Gastroesophageal sphincter (tissue), 4 donors: ENCODE measurements at regions not wholly inside any gene's neighbourhood (a gene's known extent, or its start where the extent isn't known, plus 50 kb on each side); places are given as distances from the start of the nearest gene placed in this dataset.
A peak's percentile ranks its signal among the peaks of the same experiment; 100 is the strongest.

Source experiments
- ATAC-seq: fragments of 150-250 bp; one replicate; pipeline ENCODE4 v1.9.1; 2016; ENCODE audit warnings: mild to moderate bottlenecking, moderate library complexity
- H3K27ac ChIP-seq, 4 donors: fragments of 200-600 bp; sonication (generic) in 3 of 4; 1 replicate in 3 of 4; 2 replicates in 1 of 4; pipeline ENCODE4 v1.5.1; 2016 to 2019
- H3K27me3 ChIP-seq: fragments of 200-600 bp; sonication (generic); one replicate; pipeline ENCODE4 v1.5.1; 2019
- H3K36me3 ChIP-seq, 2 donors: fragments of 200-600 bp; sonication (generic); one replicate each; pipeline ENCODE4 v1.5.1; 2019; ENCODE audit warnings: control low read depth in 1 of 2
- H3K4me1 ChIP-seq, 3 donors: fragments of 200-600 bp; sonication (generic); 1 replicate in 2 of 3; 2 replicates in 1 of 3; pipeline ENCODE4 v1.5.1; 2016 to 2019; ENCODE audit warnings: control low read depth in 2 of 3
- H3K4me3 ChIP-seq, 2 donors: fragments of 200-600 bp; sonication (generic); one replicate each; pipeline ENCODE4 v1.5.1; 2019; ENCODE audit warnings: mild to moderate bottlenecking in 1 of 2, moderate library complexity in 1 of 2
- H3K9me3 ChIP-seq, 3 donors: fragments of 200-600 bp; sonication (generic); one replicate each; pipeline ENCODE4 v1.5.1; 2017 to 2019; ENCODE audit warnings: control low read depth in 2 of 3
- EP300 ChIP-seq: sonication (generic); formaldehyde crosslinking; IDR thresholded peaks from one replicate; pipeline ENCODE4 v1.6.1; 2017; ENCODE audit warnings: antibody characterized with exemption, mild to moderate bottlenecking
- POLR2A ChIP-seq, 2 donors: fragments of 450-650 bp; IDR thresholded peaks; one replicate each; pipeline ENCODE4 v1.6.1; 2017; ENCODE audit warnings: antibody characterized with exemption in 2 of 2, mild to moderate bottlenecking in 2 of 2, moderate library complexity in 1 of 2
- POLR2AphosphoS5 ChIP-seq: sonication (generic); formaldehyde crosslinking; IDR thresholded peaks from one replicate; pipeline ENCODE4 v1.6.1; 2017; ENCODE audit warnings: antibody characterized with exemption
- WGBS, 2 donors: methylation state at CpG; one replicate each; pipeline ENCODE4 v1.1.5; 2018; ENCODE audit warnings: low coverage in 1 of 2; 5-methylcytosine and 5-hydroxymethylcytosine counted together
- TF ChIP-seq, protein P1 (sequence below), 4 experiments: fragments of 200-600 bp in 2 of 4; fragments of 450-650 bp in 2 of 4; sonication (generic) in 1 of 4; IDR thresholded peaks; one replicate each; pipeline ENCODE4 v1.5.1; 2017 to 2019; ENCODE audit warnings: antibody characterized with exemption in 4 of 4, mild to moderate bottlenecking in 2 of 4, moderate library complexity in 2 of 4

DNA sequence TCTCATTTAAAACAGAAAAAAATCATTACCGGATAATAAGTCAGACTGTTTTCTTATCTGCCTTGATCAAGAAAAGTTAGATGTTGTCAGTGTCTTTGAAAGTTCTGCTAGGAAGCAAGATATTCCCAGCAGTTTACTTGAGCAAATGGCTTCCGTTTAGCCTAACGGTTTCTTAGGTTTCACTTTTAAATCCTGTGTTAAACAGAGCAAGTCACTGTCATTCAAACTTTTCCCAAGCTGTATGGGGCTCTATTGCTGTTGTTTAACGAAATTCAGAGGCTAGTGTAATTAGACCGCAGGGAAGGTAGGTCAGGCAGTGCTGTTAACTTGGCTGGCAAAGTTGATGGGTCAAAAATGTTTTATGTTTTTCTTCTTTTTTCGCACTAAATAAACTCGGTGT lies 80.3 kb upstream of the NEIL3 start:
- TF ChIP-seq, protein P1, sequence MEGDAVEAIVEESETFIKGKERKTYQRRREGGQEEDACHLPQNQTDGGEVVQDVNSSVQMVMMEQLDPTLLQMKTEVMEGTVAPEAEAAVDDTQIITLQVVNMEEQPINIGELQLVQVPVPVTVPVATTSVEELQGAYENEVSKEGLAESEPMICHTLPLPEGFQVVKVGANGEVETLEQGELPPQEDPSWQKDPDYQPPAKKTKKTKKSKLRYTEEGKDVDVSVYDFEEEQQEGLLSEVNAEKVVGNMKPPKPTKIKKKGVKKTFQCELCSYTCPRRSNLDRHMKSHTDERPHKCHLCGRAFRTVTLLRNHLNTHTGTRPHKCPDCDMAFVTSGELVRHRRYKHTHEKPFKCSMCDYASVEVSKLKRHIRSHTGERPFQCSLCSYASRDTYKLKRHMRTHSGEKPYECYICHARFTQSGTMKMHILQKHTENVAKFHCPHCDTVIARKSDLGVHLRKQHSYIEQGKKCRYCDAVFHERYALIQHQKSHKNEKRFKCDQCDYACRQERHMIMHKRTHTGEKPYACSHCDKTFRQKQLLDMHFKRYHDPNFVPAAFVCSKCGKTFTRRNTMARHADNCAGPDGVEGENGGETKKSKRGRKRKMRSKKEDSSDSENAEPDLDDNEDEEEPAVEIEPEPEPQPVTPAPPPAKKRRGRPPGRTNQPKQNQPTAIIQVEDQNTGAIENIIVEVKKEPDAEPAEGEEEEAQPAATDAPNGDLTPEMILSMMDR (IDR thresholded peaks at IDR 0.05) = no peak
- TF ChIP-seq EP300 = no peak
- no peaks in the 10 kb centered on the region for H3K36me3 ChIP-seq
- H3K4me3 ChIP-seq = peak overlapping the region; percentile 25 to 27
- no peaks in the 10 kb centered on the region for H3K27me3 ChIP-seq
- H3K4me1 ChIP-seq = peaks cover 0 to 4% (median 0%) of the 10 kb centered on the region in 3 donors
- no peak for ATAC-seq
- H3K27ac ChIP-seq = no peak overlapping the region
- WGBS, 2 donors = 26 to 32% methylated on average over 7 of the region's 7 CpGs
- H3K9me3 ChIP-seq = no peaks in the 10 kb centered on the region

DNA sequence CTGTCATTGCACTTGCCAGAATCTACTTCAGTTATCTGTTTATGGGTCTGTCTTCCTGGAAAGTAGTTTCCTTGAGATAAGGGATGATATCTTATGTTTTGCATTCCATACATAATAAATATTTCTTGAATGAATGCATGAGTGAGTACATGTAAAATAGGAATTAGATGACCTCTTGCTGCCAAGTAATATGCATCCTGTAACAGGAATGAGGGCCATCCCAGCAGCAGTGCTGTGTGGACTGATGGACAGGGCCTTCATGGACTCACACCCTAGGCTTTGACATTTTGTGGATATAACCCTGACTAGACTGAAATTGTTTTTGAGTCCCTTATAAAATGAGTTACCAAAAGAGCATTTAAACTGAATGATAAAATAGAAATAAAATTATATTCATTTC lies 77.2 kb upstream of the NEIL3 start:
- no peak overlapping the region for H3K4me3 ChIP-seq
- no peak for TF ChIP-seq POLR2AphosphoS5
- ATAC-seq = no peak

DNA sequence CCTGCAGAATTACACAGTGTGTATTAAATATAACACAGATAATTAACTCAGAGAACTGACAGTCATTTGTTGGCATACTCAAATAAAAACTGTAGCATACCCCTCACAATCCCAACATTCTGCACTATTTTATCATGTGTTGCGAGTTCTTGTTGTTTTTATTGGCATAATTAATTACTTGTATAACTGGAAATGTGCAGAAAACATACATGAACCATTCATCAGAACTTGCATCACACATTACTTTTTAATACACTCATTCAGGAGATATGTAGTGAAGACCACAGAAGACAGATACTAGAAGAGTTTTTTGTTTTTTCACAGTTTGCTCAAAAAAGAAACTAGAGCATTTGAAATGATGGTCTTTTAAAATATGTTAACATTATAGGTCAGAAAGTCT lies 74.6 kb upstream of the NEIL3 start:
- TF ChIP-seq POLR2AphosphoS5 (no peak), EP300 (no peak), POLR2A (IDR thresholded peaks at IDR 0.05) (no peak)
- TF ChIP-seq, protein P1 (IDR thresholded peaks at IDR 0.05) = no peak
- Histone ChIP-seq H3K4me3 (no peak overlapping the region), H3K27me3 (no peaks in the 10 kb centered on the region), H3K4me1 (no peaks in the 10 kb centered on the region), H3K27ac (no peak overlapping the region), H3K36me3 (no peaks in the 10 kb centered on the region), H3K9me3 (no peaks in the 10 kb centered on the region)
- WGBS, 2 donors = 73 to 86% methylated on average over 1 of the region's 1 CpG
- no peak for ATAC-seq

More for the DNA sequence above, 77.2 kb upstream of the NEIL3 start:
- H3K27me3 ChIP-seq = no peaks in the 10 kb centered on the region
- no peak overlapping the region for H3K27ac ChIP-seq
- H3K36me3 ChIP-seq = no peaks in the 10 kb centered on the region
- H3K4me1 ChIP-seq = peaks cover 0 to 4% (median 0%) of the 10 kb centered on the region in 3 donors
- no peaks in the 10 kb centered on the region for H3K9me3 ChIP-seq

DNA sequence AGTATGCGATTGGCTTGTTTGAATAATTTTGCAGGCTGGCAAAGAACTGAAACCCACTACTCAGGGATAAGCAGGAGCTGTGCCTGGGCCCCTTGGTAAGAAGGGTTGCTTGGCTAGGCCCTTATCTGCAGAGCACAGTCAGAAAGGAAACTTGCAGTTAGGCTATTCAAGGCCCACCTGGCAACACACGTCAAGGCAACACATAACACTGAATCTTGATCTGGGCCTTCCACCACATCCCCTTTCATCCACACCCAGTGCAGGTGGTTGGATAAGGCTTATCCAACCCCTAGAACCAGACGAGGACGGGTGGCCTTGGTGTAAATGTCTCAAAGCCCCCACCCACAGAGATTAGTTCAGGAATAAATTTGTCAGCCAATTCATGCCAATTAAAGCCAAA lies 72.8 kb upstream of the NEIL3 start:
- no peak overlapping the region for H3K4me3 ChIP-seq
- 94% methylated on average over 2 to 4 of the region's 4 CpGs for WGBS, 2 donors
- no peaks in the 10 kb centered on the region for H3K4me1 ChIP-seq
- TF ChIP-seq, protein P1 (IDR thresholded peaks at IDR 0.05) = no peak
- TF ChIP-seq EP300 = no peak
- TF ChIP-seq POLR2A (IDR thresholded peaks at IDR 0.05) = no peak
- no peak for TF ChIP-seq POLR2AphosphoS5
- ATAC-seq = no peak
- H3K27ac ChIP-seq = no peak overlapping the region
- H3K27me3 ChIP-seq = no peaks in the 10 kb centered on the region
- H3K9me3 ChIP-seq = no peaks in the 10 kb centered on the region
- no peaks in the 10 kb centered on the region for H3K36me3 ChIP-seq

DNA sequence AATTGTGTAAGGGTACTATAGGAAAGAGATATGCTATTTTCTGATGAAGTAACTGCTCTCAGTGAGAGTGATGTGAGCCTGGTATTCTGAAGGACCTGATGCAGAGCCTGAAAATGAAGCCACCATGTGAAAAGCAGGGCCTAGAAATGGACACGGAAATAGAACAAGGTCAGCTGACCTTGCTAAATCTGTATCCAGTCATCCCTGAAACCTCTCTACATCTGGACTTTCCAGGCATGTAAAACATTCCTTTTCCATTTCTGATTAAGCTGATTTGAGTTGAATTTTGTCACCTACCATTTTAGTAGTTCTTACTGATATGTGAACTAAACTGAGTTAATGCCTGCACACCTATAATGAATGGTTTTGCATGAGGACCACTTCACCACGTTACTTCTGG lies 72.4 kb upstream of the NEIL3 start:
- TF ChIP-seq POLR2AphosphoS5 (no peak), POLR2A (IDR thresholded peaks at IDR 0.05) (no peak), EP300 (no peak)
- TF ChIP-seq, protein P1 (IDR thresholded peaks at IDR 0.05) = no peak
- H3K36me3 ChIP-seq = no peaks in the 10 kb centered on the region
- no peak for ATAC-seq
- no peak overlapping the region for H3K27ac ChIP-seq
- WGBS, 2 donors = 85 to 94% methylated on average over 2 of the region's 2 CpGs
- no peak overlapping the region for H3K4me3 ChIP-seq
- no peaks in the 10 kb centered on the region for H3K9me3 ChIP-seq
- H3K27me3 ChIP-seq = no peaks in the 10 kb centered on the region
- no peaks in the 10 kb centered on the region for H3K4me1 ChIP-seq

DNA sequence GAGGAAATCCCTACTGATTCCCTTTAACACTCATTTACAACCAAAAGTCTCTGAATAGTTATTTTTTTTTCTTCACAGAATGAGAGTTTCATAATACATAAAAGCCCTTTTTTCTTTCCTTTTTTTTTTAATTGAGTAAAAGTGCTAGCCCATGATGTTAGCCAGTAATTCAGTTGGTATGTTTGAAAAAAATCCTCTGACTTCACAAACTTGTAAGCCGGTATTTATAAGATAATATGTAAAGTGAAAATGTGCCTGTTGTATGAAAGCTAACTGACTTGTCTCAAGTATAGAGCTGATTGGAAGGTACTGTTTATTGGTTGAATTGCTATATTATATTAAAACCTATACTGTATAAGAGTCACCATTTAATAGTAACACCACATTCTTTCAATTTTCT lies 70.2 kb upstream of the NEIL3 start:
- Histone ChIP-seq H3K27me3 (no peaks in the 10 kb centered on the region), H3K36me3 (no peaks in the 10 kb centered on the region), H3K4me3 (no peak overlapping the region), H3K9me3 (no peaks in the 10 kb centered on the region), H3K4me1 (no peaks in the 10 kb centered on the region), H3K27ac (no peak overlapping the region)
- WGBS, 2 donors = 42 to 50% methylated on average over 1 of the region's 1 CpG
- ATAC-seq = no peak
- TF ChIP-seq, protein P1 (IDR thresholded peaks at IDR 0.05) = no peak
- TF ChIP-seq POLR2AphosphoS5 = no peak
- TF ChIP-seq EP300 = no peak
- TF ChIP-seq POLR2A (IDR thresholded peaks at IDR 0.05) = no peak
